HUES48 (cell line): ENCODE measurements at regions not wholly inside any gene's neighbourhood (a gene's known extent, or its start where the extent isn't known, plus 50 kb on each side); places are given as distances from the start of the nearest gene placed in this dataset.
"Not testable (repeated sequence)": the region's sequence is repeated elsewhere in the genome, so short reads cannot be mapped to it uniquely, and the experiment has no call there.

ENCODE experiments used
- H3K27ac ChIP-seq: one replicate; pipeline ENCODE4 v1.7.0; 2013; ENCODE audit warnings: low read depth, low read length, inconsistent platforms
- H3K27me3 ChIP-seq: 2 replicates; pipeline ENCODE4 v1.6.1; 2013; ENCODE audit warnings: mild to moderate bottlenecking, low read length; ENCODE audit not compliant: control insufficient read depth, insufficient read depth
- H3K36me3 ChIP-seq: 2 replicates; pipeline ENCODE4 v1.6.1; 2013; ENCODE audit warnings: low read length; ENCODE audit not compliant: control insufficient read depth, insufficient read depth
- H3K4me1 ChIP-seq: 2 replicates; pipeline ENCODE4 v1.6.1; 2013; ENCODE audit warnings: mild to moderate bottlenecking, low read length; ENCODE audit not compliant: control insufficient read depth, insufficient read depth
- H3K4me3 ChIP-seq: 2 replicates; pipeline ENCODE4 v1.5.1; 2013; ENCODE audit warnings: mild to moderate bottlenecking, low read depth, low read length
- H3K9ac ChIP-seq: 2 replicates; pipeline ENCODE4 v1.6.1; 2013; ENCODE audit warnings: mild to moderate bottlenecking, low read depth, low read length, moderate library complexity
- H3K9me3 ChIP-seq: 2 replicates; pipeline ENCODE4 v1.6.1; 2013; ENCODE audit warnings: low read length; ENCODE audit not compliant: control insufficient read depth, insufficient read depth

- Histone ChIP-seq H3K4me1 (peaks cover 33% of the 10 kb centered on the region), H3K4me3 (no peak overlapping the region)
Observed at GRCh38 chr16:58859958-58860669, 126.0 kb upstream of the GOT2 start.

GRCh38 chr16:58858577-58858976, 124.5 kb upstream of the GOT2 start:
- not testable (repeated sequence) for H3K27me3 ChIP-seq, H3K9ac ChIP-seq, H3K36me3 ChIP-seq, H3K27ac ChIP-seq, H3K9me3 ChIP-seq, H3K4me3 ChIP-seq
- peaks cover 25% of the 10 kb centered on the region for H3K4me1 ChIP-seq

More at GRCh38 chr16:58859958-58860669, 126.0 kb upstream of the GOT2 start:
- Histone ChIP-seq H3K27me3 (no peaks in the 10 kb centered on the region), H3K9me3 (peaks cover 2% of the 10 kb centered on the region; the same call in 1 of the 2 replicates), H3K36me3 (no peaks in the 10 kb centered on the region), H3K9ac (no peak overlapping the region), H3K27ac (no peak overlapping the region)

GRCh38 chr16:58855291-58855863, 121.3 kb upstream of the GOT2 start:
- Histone ChIP-seq H3K27me3 (no peaks in the 10 kb centered on the region), H3K9me3 (peaks cover 2% of the 10 kb centered on the region; the same call in 1 of the 2 replicates), H3K36me3 (no peaks in the 10 kb centered on the region), H3K4me3 (no peak overlapping the region), H3K4me1 (peaks cover 8% of the 10 kb centered on the region), H3K9ac (no peak overlapping the region), H3K27ac (no peak overlapping the region)

GRCh38 chr16:58853854-58854791, 120.0 kb upstream of the GOT2 start:
- no peak overlapping the region for H3K4me3 ChIP-seq
- H3K4me1 ChIP-seq = peaks cover 13% of the 10 kb centered on the region
- H3K36me3 ChIP-seq = no peaks in the 10 kb centered on the region
- no peaks in the 10 kb centered on the region for H3K27me3 ChIP-seq
- no peak overlapping the region for H3K27ac ChIP-seq
- no peak overlapping the region for H3K9ac ChIP-seq
- H3K9me3 ChIP-seq = peaks cover 2% of the 10 kb centered on the region; the same call in 1 of the 2 replicates

GRCh38 chr16:58850678-58851020, 116.5 kb upstream of the GOT2 start:
- H3K4me3 ChIP-seq = no peak overlapping the region
- no peaks in the 10 kb centered on the region for H3K9me3 ChIP-seq
- H3K27me3 ChIP-seq = no peaks in the 10 kb centered on the region
- no peaks in the 10 kb centered on the region for H3K36me3 ChIP-seq
- H3K27ac ChIP-seq = no peak overlapping the region
- peaks cover 20% of the 10 kb centered on the region for H3K4me1 ChIP-seq
- no peak overlapping the region for H3K9ac ChIP-seq

- Histone ChIP-seq H3K9ac (no peak overlapping the region), H3K4me1 (peaks cover 17% of the 10 kb centered on the region), H3K36me3 (no peaks in the 10 kb centered on the region), H3K27me3 (no peaks in the 10 kb centered on the region), H3K4me3 (no peak overlapping the region), H3K27ac (no peak overlapping the region), H3K9me3 (no peaks in the 10 kb centered on the region)
Observed at GRCh38 chr16:58850019-58850677, 116.0 kb upstream of the GOT2 start.

GRCh38 chr16:58848662-58849002, 114.5 kb upstream of the GOT2 start:
- Histone ChIP-seq H3K27me3 (no peaks in the 10 kb centered on the region), H3K9ac (no peak overlapping the region), H3K4me3 (no peak overlapping the region), H3K36me3 (no peaks in the 10 kb centered on the region), H3K27ac (no peak overlapping the region), H3K4me1 (peaks cover 17% of the 10 kb centered on the region), H3K9me3 (no peaks in the 10 kb centered on the region)

GRCh38 chr16:58847902-58848661, 114.0 kb upstream of the GOT2 start:
- Histone ChIP-seq H3K9me3 (no peaks in the 10 kb centered on the region), H3K4me3 (no peak overlapping the region), H3K27me3 (no peaks in the 10 kb centered on the region), H3K4me1 (peaks cover 17% of the 10 kb centered on the region), H3K9ac (no peak overlapping the region), H3K27ac (no peak overlapping the region), H3K36me3 (no peaks in the 10 kb centered on the region)

- H3K4me3 ChIP-seq = not testable (repeated sequence)
Observed at GRCh38 chr16:58846226-58846625, 112.1 kb upstream of the GOT2 start.

GRCh38 chr16:58843675-58844074, 109.6 kb upstream of the GOT2 start:
- H3K4me1 ChIP-seq = peaks cover 9% of the 10 kb centered on the region
- H3K9ac ChIP-seq = no peak overlapping the region
- H3K27me3 ChIP-seq = no peaks in the 10 kb centered on the region
- no peak overlapping the region for H3K4me3 ChIP-seq
- no peaks in the 10 kb centered on the region for H3K36me3 ChIP-seq
- H3K27ac ChIP-seq = no peak overlapping the region
- no peaks in the 10 kb centered on the region for H3K9me3 ChIP-seq

More at GRCh38 chr16:58846226-58846625, 112.1 kb upstream of the GOT2 start:
- H3K36me3 ChIP-seq, H3K9ac ChIP-seq, H3K9me3 ChIP-seq, H3K27ac ChIP-seq, H3K27me3 ChIP-seq: not testable (repeated sequence)
- H3K4me1 ChIP-seq = peaks cover 17% of the 10 kb centered on the region
